SK-N-SH treated with all-trans-retinoic acid at 6 μM for 48 hours (cell line): ENCODE measurements at regions not wholly inside any gene's neighbourhood (a gene's known extent, or its start where the extent isn't known, plus 50 kb on each side); places are given as distances from the start of the nearest gene placed in this dataset.

Experiments
- ARNTL ChIP-seq: fragments of 450-650 bp; formaldehyde crosslinking; IDR thresholded peaks from 2 replicates; pipeline ENCODE4 v1.5.0; 2020; ENCODE audit warnings: low read depth, mild to moderate bottlenecking, moderate library complexity, borderline replicate concordance
- PATZ1 ChIP-seq: fragments of 250-450 bp; sonication (Bioruptor Pico); IDR thresholded peaks from 2 replicates; pipeline ENCODE4 v1.8.0; 2020; ENCODE audit warnings: mild to moderate bottlenecking, moderate library complexity, borderline replicate concordance
- ZNF70 ChIP-seq: fragments of 450-650 bp; formaldehyde crosslinking; IDR thresholded peaks from 2 replicates; pipeline ENCODE4 v1.5.0; 2020; ENCODE audit warnings: mild to moderate bottlenecking, moderate library complexity

GRCh38 chr10:117924820-117925219, 121.9 kb downstream of the RAB11FIP2 start:
- no peak for TF ChIP-seq PATZ1 (CRISPR knock-in tag)
- TF ChIP-seq ARNTL (CRISPR knock-in tag), result no peak
- TF ChIP-seq ZNF70 (CRISPR knock-in tag), result no peak
